ENCODE measurements at regions not wholly inside any gene's neighbourhood (a gene's known extent, or its start where the extent isn't known, plus 50 kb on each side); places are given as distances from the start of the nearest gene placed in this dataset.

GRCh38 chr15:59950603-59951388, 53.3 kb upstream of the FOXB1 start (continued):
- TF ChIP-seq ZBTB44 (tag by site-specific recombination; IDR thresholded peaks at IDR 0.05) (peak; percentile 61; the same call in 1 of the 2 replicates), ZSCAN30 (tag by site-specific recombination; IDR thresholded peaks at IDR 0.05) (no peak), ZNF221 (tag by site-specific recombination; IDR thresholded peaks at IDR 0.05; ENCODE audit: borderline replicate concordance) (no peak)

GRCh38 chr15:59948924-59949613, 55.0 kb upstream of the FOXB1 start:
- POLR2A ChIA-PET = no interaction called here
- no peaks in the 10 kb centered on the region for H3K36me3 ChIP-seq (ENCODE audit: control insufficient read depth in 2 of 2, insufficient read depth in 1 of 2, low read length in 2 of 2)
- no peak overlapping the region for H3K4me3 ChIP-seq (ENCODE audit: low read depth, low read length)
- TF ChIP-seq ZNF580 (tag by site-specific recombination; IDR thresholded peaks at IDR 0.05) (peak; percentile 51; the same call in 1 of the 2 replicates), KLF7 (tag by site-specific recombination; IDR thresholded peaks at IDR 0.05; ENCODE audit: borderline replicate concordance) (no peak), ZNF146 (tag by site-specific recombination; IDR thresholded peaks at IDR 0.05) (peak; percentile 67; the same call in 1 of the 2 replicates), HOXD13 (CRISPR knock-in tag; IDR thresholded peaks at IDR 0.05; ENCODE audit: borderline replicate concordance) (no peak), PRDM2 (tag by site-specific recombination; IDR thresholded peaks at IDR 0.05; ENCODE audit: borderline replicate concordance) (no peak), ZNF426 (tag by site-specific recombination; IDR thresholded peaks at IDR 0.05) (no peak), ZBTB21 (tag by site-specific recombination; IDR thresholded peaks at IDR 0.05) (no peak), ZNF692 (tag by site-specific recombination; IDR thresholded peaks at IDR 0.05) (no peak)
- H3K27ac ChIP-seq (ENCODE audit: extremely low read depth, low read depth, low read length) = no peak overlapping the region
- no peaks in the 10 kb centered on the region for H3K9me3 ChIP-seq (ENCODE audit: control insufficient read depth, insufficient read depth, low read depth, low read length)
- CTCF ChIA-PET = interaction anchor here (0.6 to 3.3 kb wide), 2 partner anchors 31 to 251 kb away, joined by 3 to 14 read pairs; no protein-coding TSS in a partner anchor
- H3K4me1 ChIP-seq (ENCODE audit: control insufficient read depth, insufficient read depth, low read length) = peaks cover 12% of the 10 kb centered on the region
